SU-DHL-6 (cell line): ENCODE measurements at regions not wholly inside any gene's neighbourhood (a gene's known extent, or its start where the extent isn't known, plus 50 kb on each side); places are given as distances from the start of the nearest gene placed in this dataset.

ENCODE experiments used
- CTCF ChIP-seq: fragments of 200-600 bp; sonication (generic); IDR thresholded peaks from one replicate; pipeline ENCODE4 v1.5.1; 2017; ENCODE audit warnings: antibody characterized with exemption, mild to moderate bottlenecking, low read length, moderate library complexity; ENCODE audit not compliant: insufficient read depth, poor library complexity, severe bottlenecking
- EZH2phosphoT487 ChIP-seq: fragments of 200-600 bp; sonication (generic), shearing (Covaris generic); conservative IDR thresholded peaks from 2 replicates; pipeline ENCODE4 v1.6.1; 2018; ENCODE audit warnings: mild to moderate bottlenecking, antibody characterized with exemption, low read length, moderate library complexity, mixed read lengths

- TF ChIP-seq CTCF = no peak
- TF ChIP-seq EZH2phosphoT487 = no peak
Observed at GRCh38 chrX:140916872-140917271, 85.5 kb upstream of the SPANXB1 start.
